Epithelial cell of esophagus (primary cell): ENCODE measurements at regions not wholly inside any gene's neighbourhood (a gene's known extent, or its start where the extent isn't known, plus 50 kb on each side); places are given as distances from the start of the nearest gene placed in this dataset.

Source experiments
- DNase-seq: peaks from one replicate; pipeline ENCODE4 v3.0.0; 2010; ENCODE audit warnings: low read depth
- H3K4me3 ChIP-seq: 2 replicates; pipeline ENCODE4 v1.5.1; 2011; ENCODE audit warnings: mild to moderate bottlenecking, low read length, control low read depth
- CTCF ChIP-seq: IDR thresholded peaks from 2 replicates; pipeline ENCODE4 v1.5.1; 2011; ENCODE audit warnings: low read depth, mild to moderate bottlenecking, low read length, control low read depth, inconsistent platforms; ENCODE audit not compliant: insufficient read depth; ENCODE audit errors: missing control alignments

GRCh38 chr18:40738321-40738880, 1216.6 kb upstream of the PIK3C3 start:
- H3K4me3 ChIP-seq: no peak overlapping the region
- DNase-seq: peak; percentile 62
- TF ChIP-seq CTCF: no peak

- no peak overlapping the region for H3K4me3 ChIP-seq
- peak; percentile 11 for DNase-seq
- no peak for TF ChIP-seq CTCF
Measured at GRCh38 chr18:40708726-40709125, 1246.3 kb upstream of the PIK3C3 start.

GRCh38 chr18:40707797-40708196, 1247.2 kb upstream of the PIK3C3 start:
- no peak for TF ChIP-seq CTCF
- no peak for DNase-seq
- no peak overlapping the region for H3K4me3 ChIP-seq

GRCh38 chr18:40698129-40698528, 1256.9 kb upstream of the PIK3C3 start:
- no peak for DNase-seq
- H3K4me3 ChIP-seq: no peak overlapping the region
- no peak for TF ChIP-seq CTCF

GRCh38 chr18:40695526-40695925, 1259.5 kb upstream of the PIK3C3 start:
- no peak overlapping the region for H3K4me3 ChIP-seq
- DNase-seq: no peak
- no peak for TF ChIP-seq CTCF

GRCh38 chr18:40692871-40693270, 1262.2 kb upstream of the PIK3C3 start:
- no peak overlapping the region for H3K4me3 ChIP-seq
- no peak for DNase-seq
- TF ChIP-seq CTCF: no peak

- no peak for TF ChIP-seq CTCF
- no peak overlapping the region for H3K4me3 ChIP-seq
Measured at GRCh38 chr18:40690062-40690461, 1265.0 kb upstream of the PIK3C3 start.

More at GRCh38 chr18:40690062-40690461, 1265.0 kb upstream of the PIK3C3 start:
- no peak for DNase-seq
